Urinary bladder (tissue), 3 donors: ENCODE measurements at regions not wholly inside any gene's neighbourhood (a gene's known extent, or its start where the extent isn't known, plus 50 kb on each side); places are given as distances from the start of the nearest gene placed in this dataset.

Experiments used
- DNase-seq: peaks from one replicate; pipeline ENCODE4 v3.0.0-alpha.2; 2015; ENCODE audit errors: extremely low spot score
- H3K27ac ChIP-seq: one replicate; pipeline ENCODE4 v1.5.1; 2013; ENCODE audit warnings: low read depth, mild to moderate bottlenecking, moderate library complexity
- H3K36me3 ChIP-seq: one replicate; pipeline ENCODE4 v1.6.1; 2013; ENCODE audit warnings: mild to moderate bottlenecking, moderate library complexity; ENCODE audit not compliant: insufficient read depth
- H3K4me1 ChIP-seq: one replicate; pipeline ENCODE4 v1.6.1; 2013; ENCODE audit warnings: mild to moderate bottlenecking, moderate library complexity; ENCODE audit not compliant: insufficient read depth
- H3K4me3 ChIP-seq: one replicate; pipeline ENCODE4 v1.5.1; 2013; ENCODE audit warnings: low read depth, low read length
- WGBS: extraction: QIAGEN DNeasy Blood & Tissue Kit; methylation state at CpG from one replicate; pipeline ENCODE4 v1.1.7; 2013; 5-methylcytosine and 5-hydroxymethylcytosine counted together
- donor health status: healthy with polysubstance abuse.
- donor health status: healthy.

- WGBS = 91% methylated on average over 2 of the region's 2 CpGs
- Histone ChIP-seq H3K4me1 (no peaks in the 10 kb centered on the region), H3K27ac (no peak overlapping the region), H3K36me3 (no peaks in the 10 kb centered on the region), H3K4me3 (no peak overlapping the region)
- no peak for DNase-seq
These were observed 364.8 kb upstream of the MEIS1 start for GRCh38 chr2:66069937-66070720.

- no peaks in the 10 kb centered on the region for H3K36me3 ChIP-seq
- DNase-seq = no peak
- H3K4me1 ChIP-seq = no peaks in the 10 kb centered on the region
- no peak overlapping the region for H3K4me3 ChIP-seq
- H3K27ac ChIP-seq = no peak overlapping the region
These were observed 368.9 kb upstream of the MEIS1 start for GRCh38 chr2:66066032-66066431.

GRCh38 chr2:66059332-66059731 lies 375.6 kb upstream of the MEIS1 start:
- DNase-seq = no peak
- H3K27ac ChIP-seq = no peak overlapping the region
- H3K4me1 ChIP-seq = no peaks in the 10 kb centered on the region
- no peak overlapping the region for H3K4me3 ChIP-seq
- H3K36me3 ChIP-seq = no peaks in the 10 kb centered on the region

- no peak overlapping the region for H3K4me3 ChIP-seq
These were observed 376.2 kb upstream of the MEIS1 start for GRCh38 chr2:66058675-66059074.

GRCh38 chr2:66057844-66058243 lies 377.1 kb upstream of the MEIS1 start:
- WGBS = 52% methylated on average over 1 of the region's 1 CpG
- Histone ChIP-seq H3K4me3 (no peak overlapping the region), H3K36me3 (no peaks in the 10 kb centered on the region), H3K4me1 (no peaks in the 10 kb centered on the region), H3K27ac (no peak overlapping the region)
- DNase-seq = no peak

More at GRCh38 chr2:66058675-66059074, 376.2 kb upstream of the MEIS1 start:
- Histone ChIP-seq H3K27ac (no peak overlapping the region), H3K4me1 (no peaks in the 10 kb centered on the region), H3K36me3 (no peaks in the 10 kb centered on the region)
- no peak for DNase-seq
- 86% methylated on average over 4 of the region's 4 CpGs for WGBS

GRCh38 chr2:66050392-66050791 lies 384.5 kb upstream of the MEIS1 start:
- no peaks in the 10 kb centered on the region for H3K36me3 ChIP-seq
- H3K27ac ChIP-seq = no peak overlapping the region
- WGBS = 49% methylated on average over 5 of the region's 5 CpGs
- H3K4me1 ChIP-seq = no peaks in the 10 kb centered on the region
- no peak overlapping the region for H3K4me3 ChIP-seq
- no peak for DNase-seq

- Histone ChIP-seq H3K4me3 (no peak overlapping the region), H3K27ac (no peak overlapping the region), H3K36me3 (no peaks in the 10 kb centered on the region), H3K4me1 (no peaks in the 10 kb centered on the region)
- 66% methylated on average over 3 of the region's 3 CpGs for WGBS
- no peak for DNase-seq
These were observed 386.3 kb upstream of the MEIS1 start for GRCh38 chr2:66048667-66049066.

- WGBS = 91% methylated on average over 7 of the region's 7 CpGs
- no peaks in the 10 kb centered on the region for H3K36me3 ChIP-seq
- no peak for DNase-seq
- no peak overlapping the region for H3K4me3 ChIP-seq
- no peak overlapping the region for H3K27ac ChIP-seq
- no peaks in the 10 kb centered on the region for H3K4me1 ChIP-seq
These were observed 392.8 kb upstream of the MEIS1 start for GRCh38 chr2:66041902-66042657.

- H3K36me3 ChIP-seq = no peaks in the 10 kb centered on the region
- no peak overlapping the region for H3K4me3 ChIP-seq
- no peak for DNase-seq
- no peak overlapping the region for H3K27ac ChIP-seq
- H3K4me1 ChIP-seq = no peaks in the 10 kb centered on the region
- WGBS = 97% methylated on average over 1 of the region's 1 CpG
These were observed 398.0 kb upstream of the MEIS1 start for GRCh38 chr2:66036948-66037347.

- no peak for DNase-seq
- Histone ChIP-seq H3K27ac (no peak overlapping the region), H3K36me3 (no peaks in the 10 kb centered on the region), H3K4me3 (no peak overlapping the region), H3K4me1 (no peaks in the 10 kb centered on the region)
These were observed 400.5 kb upstream of the MEIS1 start for GRCh38 chr2:66034467-66034866.

- no peaks in the 10 kb centered on the region for H3K36me3 ChIP-seq
- no peak overlapping the region for H3K27ac ChIP-seq
- no peak overlapping the region for H3K4me3 ChIP-seq
- 93% methylated on average over 1 of the region's 1 CpG for WGBS
- no peaks in the 10 kb centered on the region for H3K4me1 ChIP-seq
- no peak for DNase-seq
These were observed 402.6 kb upstream of the MEIS1 start for GRCh38 chr2:66032226-66032775.

GRCh38 chr2:66031236-66031635 lies 403.7 kb upstream of the MEIS1 start:
- WGBS = 85% methylated on average over 4 of the region's 4 CpGs
- Histone ChIP-seq H3K4me1 (no peaks in the 10 kb centered on the region), H3K4me3 (no peak overlapping the region), H3K27ac (no peak overlapping the region), H3K36me3 (no peaks in the 10 kb centered on the region)
- DNase-seq = no peak

- H3K27ac ChIP-seq = no peak overlapping the region
- WGBS = 76% methylated on average over 1 of the region's 1 CpG
- no peaks in the 10 kb centered on the region for H3K36me3 ChIP-seq
- no peak for DNase-seq
- H3K4me1 ChIP-seq = no peaks in the 10 kb centered on the region
- no peak overlapping the region for H3K4me3 ChIP-seq
These were observed 404.4 kb upstream of the MEIS1 start for GRCh38 chr2:66030553-66030952.

GRCh38 chr2:66024391-66024790 lies 410.5 kb upstream of the MEIS1 start:
- Histone ChIP-seq H3K27ac (no peak overlapping the region), H3K4me3 (no peak overlapping the region), H3K36me3 (no peaks in the 10 kb centered on the region), H3K4me1 (no peaks in the 10 kb centered on the region)
- DNase-seq = no peak
- 55% methylated on average over 6 of the region's 6 CpGs for WGBS
